Omental fat pad (tissue), 3 donors: ENCODE measurements at regions not wholly inside any gene's neighbourhood (a gene's known extent, or its start where the extent isn't known, plus 50 kb on each side); places are given as distances from the start of the nearest gene placed in this dataset.

Source experiments
- ATAC-seq: fragments of 150-250 bp; one replicate; pipeline ENCODE4 v1.9.1; 2016; ENCODE audit warnings: mild to moderate bottlenecking, moderate library complexity; ENCODE audit not compliant: low FRiP score
- DNase-seq: peaks from one replicate; pipeline ENCODE4 v3.0.0-alpha.2; 2019; ENCODE audit warnings: low spot score
- CTCF ChIP-seq, 3 donors: fragments of 450-650 bp; IDR thresholded peaks; one replicate each; pipeline ENCODE4 v1.5.1; 2016 to 2017; ENCODE audit warnings: antibody characterized with exemption in 3 of 3, mild to moderate bottlenecking in 3 of 3, moderate library complexity in 2 of 3

- no peak for TF ChIP-seq CTCF (IDR thresholded peaks at IDR 0.05)
- no peak for ATAC-seq
- no peak for DNase-seq
Observed at GRCh38 chr11:104385884-104386283, 221.9 kb upstream of the PDGFD start.

- TF ChIP-seq CTCF (IDR thresholded peaks at IDR 0.05): no peak
- ATAC-seq: no peak
- DNase-seq: no peak
Observed at GRCh38 chr11:104380358-104380757, 216.4 kb upstream of the PDGFD start.

GRCh38 chr11:104372111-104372510, 208.2 kb upstream of the PDGFD start:
- no peak for DNase-seq
- no peak for TF ChIP-seq CTCF (IDR thresholded peaks at IDR 0.05)
- no peak for ATAC-seq

- TF ChIP-seq CTCF (IDR thresholded peaks at IDR 0.05): no peak
- ATAC-seq (no peak), DNase-seq (no peak)
Observed at GRCh38 chr11:104370478-104370877, 206.5 kb upstream of the PDGFD start.

GRCh38 chr11:104369761-104370160, 205.8 kb upstream of the PDGFD start:
- DNase-seq: no peak
- no peak for TF ChIP-seq CTCF (IDR thresholded peaks at IDR 0.05)
- no peak for ATAC-seq

- no peak for TF ChIP-seq CTCF (IDR thresholded peaks at IDR 0.05)
- ATAC-seq (no peak), DNase-seq (no peak)
Observed at GRCh38 chr11:104366321-104366734, 202.4 kb upstream of the PDGFD start.

- TF ChIP-seq CTCF (IDR thresholded peaks at IDR 0.05): no peak
- DNase-seq (no peak), ATAC-seq (no peak)
Observed at GRCh38 chr11:104365676-104366075, 201.7 kb upstream of the PDGFD start.
